Endothelial cell of umbilical vein (primary cell): ENCODE measurements at regions not wholly inside any gene's neighbourhood (a gene's known extent, or its start where the extent isn't known, plus 50 kb on each side); places are given as distances from the start of the nearest gene placed in this dataset.

ENCODE experiments used
- BruUV-seq: library from RNA; stranded (reverse); fragments of 400-500 nt; replicated peaks from 2 replicates; lab custom pipeline; 2021; lab: Mats Ljungman, UMichigan
- CTCF ChIA-PET: fragments of 300-600, 350-600 bp; sonication (Branson Sonifier 250); formaldehyde crosslinking; loops from one replicate; lab custom pipeline; 2021; ENCODE audit warnings: antibody characterized with exemption, inconsistent platforms; lab: Charles Lee
- POLR2A ChIA-PET: fragments of 300-600, 350-600 bp; sonication (Branson Sonifier 250); formaldehyde crosslinking; loops from one replicate; lab custom pipeline; 2021; ENCODE audit warnings: antibody characterized with exemption, inconsistent platforms; lab: Charles Lee
- DNase-seq: peaks from one replicate; pipeline ENCODE4 v3.0.0-alpha.2; 2011; ENCODE audit warnings: low read depth, low spot score
- FAIRE-seq: peaks from 2 replicates; lab custom pipeline; 2011; peaks lifted over from hg19 to GRCh38; lab: Jason Lieb, UNC
- H2AFZ ChIP-seq: 2 replicates; pipeline ENCODE4 v1.6.0; 2012; ENCODE audit warnings: low read depth, low read length, control low read depth, inconsistent platforms
- H3K27ac ChIP-seq: 2 replicates; pipeline ENCODE4 v1.5.1; 2011; ENCODE audit warnings: low read depth, mild to moderate bottlenecking, control low read depth, low read length, moderate library complexity; ENCODE audit not compliant: insufficient read depth
- H3K27me3 ChIP-seq, 2 experiments: 2 replicates each; pipeline versions ENCODE4 v1.6.0 to v1.6.1; 2011; ENCODE audit warnings: low read length in 2 of 2, mixed read lengths in 1 of 2; ENCODE audit not compliant: control insufficient read depth in 2 of 2, insufficient read depth in 2 of 2
- H3K36me3 ChIP-seq, 2 experiments: 2 replicates in 1 of 2; 3 replicates in 1 of 2; pipeline ENCODE4 v1.5.1; 2011; ENCODE audit warnings: low read length in 2 of 2, mild to moderate bottlenecking in 1 of 2, moderate library complexity in 1 of 2; ENCODE audit not compliant: control insufficient read depth in 2 of 2, insufficient read depth in 2 of 2; ENCODE audit errors: extremely low read depth in 1 of 2
- H3K4me1 ChIP-seq: 3 replicates; pipeline ENCODE4 v1.5.1; 2011; ENCODE audit warnings: mild to moderate bottlenecking, low read length; ENCODE audit not compliant: control insufficient read depth, insufficient read depth; ENCODE audit errors: extremely low read depth
- H3K4me2 ChIP-seq: 2 replicates; pipeline ENCODE4 v1.6.1; 2011; ENCODE audit warnings: low read length, control low read depth, mixed read lengths; ENCODE audit not compliant: insufficient read depth
- H3K4me3 ChIP-seq, 3 experiments: fragments of 200-600 bp in 1 of 3; sonication (generic), shearing (Covaris generic) in 1 of 3; replicated peaks in 1 of 3; 2 replicates each; pipeline ENCODE4 v1.5.1; 2011 to 2016; ENCODE audit warnings: control low read depth in 3 of 3, low read length in 3 of 3, mild to moderate bottlenecking in 2 of 3, inconsistent platforms in 1 of 3, low read depth in 1 of 3, moderate library complexity in 1 of 3; ENCODE audit not compliant: insufficient read depth in 1 of 3
- H3K79me2 ChIP-seq: 2 replicates; pipeline ENCODE4 v1.6.0; 2012; ENCODE audit warnings: low read length, inconsistent platforms; ENCODE audit not compliant: control insufficient read depth, insufficient read depth
- H3K9ac ChIP-seq: replicated peaks from 2 replicates; pipeline ENCODE3; 2011; ENCODE audit warnings: low read length, control low read depth; ENCODE audit not compliant: insufficient read depth; ENCODE audit errors: extremely low read depth
- H3K9me1 ChIP-seq: replicated peaks from 3 replicates; pipeline ENCODE4 v1.6.0; 2011; ENCODE audit warnings: mild to moderate bottlenecking, low read length; ENCODE audit not compliant: control insufficient read depth, insufficient read depth; ENCODE audit errors: extremely low read depth
- H3K9me3 ChIP-seq: replicated peaks from 2 replicates; pipeline ENCODE4 v1.5.1; 2012; ENCODE audit warnings: low read length, inconsistent platforms; ENCODE audit not compliant: control insufficient read depth, insufficient read depth
- H4K20me1 ChIP-seq: replicated peaks from 2 replicates; pipeline ENCODE3; 2011; ENCODE audit warnings: mild to moderate bottlenecking, low read length; ENCODE audit not compliant: control insufficient read depth, insufficient read depth; ENCODE audit errors: extremely low read depth
- CTCF ChIP-seq, 2 donors: IDR thresholded peaks; 1 replicate in 1 of 2; 2 replicates in 1 of 2; pipeline ENCODE4 v1.5.1; 2011; ENCODE audit warnings: low read length in 2 of 2, mild to moderate bottlenecking in 2 of 2, moderate library complexity in 2 of 2, control low read depth in 1 of 2, inconsistent platforms in 1 of 2, low read depth in 1 of 2; ENCODE audit not compliant: insufficient read depth in 1 of 2; ENCODE audit errors: extremely low read depth in 1 of 2
- EZH2 ChIP-seq: IDR thresholded peaks from 2 replicates; pipeline ENCODE4 v1.6.1; 2012; ENCODE audit warnings: borderline replicate concordance, low read depth, mild to moderate bottlenecking, moderate library complexity, low read length, inconsistent platforms; ENCODE audit not compliant: severe bottlenecking
- FOS ChIP-seq: IDR thresholded peaks from 2 replicates; pipeline ENCODE4 v1.6.1; 2011; ENCODE audit warnings: mild to moderate bottlenecking, low read length, moderate library complexity, borderline replicate concordance; ENCODE audit not compliant: insufficient read depth
- GATA2 ChIP-seq: IDR thresholded peaks from 2 replicates; pipeline ENCODE4 v1.7.0; 2011; ENCODE audit warnings: low read depth, mild to moderate bottlenecking, moderate library complexity, mixed read lengths, low read length; ENCODE audit not compliant: insufficient read length, insufficient read depth
- JUN ChIP-seq: IDR thresholded peaks from 2 replicates; pipeline ENCODE4 v1.6.1; 2011; ENCODE audit warnings: borderline replicate concordance, low read depth; ENCODE audit not compliant: insufficient read length, insufficient read depth
- MYC ChIP-seq: IDR thresholded peaks from one replicate; pipeline ENCODE4 v1.6.1; 2011; ENCODE audit warnings: mild to moderate bottlenecking, low read depth, low read length
- POLR2A ChIP-seq: IDR thresholded peaks from 2 replicates; pipeline ENCODE4 v1.6.1; 2012; ENCODE audit warnings: low read depth, mild to moderate bottlenecking, control low read depth, low read length
- POLR2AphosphoS5 ChIP-seq: IDR thresholded peaks from 2 replicates; pipeline ENCODE4 v1.6.1; 2012; ENCODE audit warnings: low read depth, mild to moderate bottlenecking, control low read depth, low read length, moderate library complexity; ENCODE audit not compliant: insufficient read depth
- dilution Hi-C: fragments of 300-500 bp; cut with MboI; formaldehyde crosslinking; loops from one replicate; pipeline ENCODE4 v1.15.0; 2019; ENCODE audit warnings: low sequenced_read_pairs; ENCODE audit not compliant: extremely low pct_ligation_motif_present
- intact Hi-C: fragments of 100-400 bp; cut with micrococcal nuclease; formaldehyde crosslinking; loops from one replicate; pipeline ENCODE4 v1.10.0; 2022

DNA sequence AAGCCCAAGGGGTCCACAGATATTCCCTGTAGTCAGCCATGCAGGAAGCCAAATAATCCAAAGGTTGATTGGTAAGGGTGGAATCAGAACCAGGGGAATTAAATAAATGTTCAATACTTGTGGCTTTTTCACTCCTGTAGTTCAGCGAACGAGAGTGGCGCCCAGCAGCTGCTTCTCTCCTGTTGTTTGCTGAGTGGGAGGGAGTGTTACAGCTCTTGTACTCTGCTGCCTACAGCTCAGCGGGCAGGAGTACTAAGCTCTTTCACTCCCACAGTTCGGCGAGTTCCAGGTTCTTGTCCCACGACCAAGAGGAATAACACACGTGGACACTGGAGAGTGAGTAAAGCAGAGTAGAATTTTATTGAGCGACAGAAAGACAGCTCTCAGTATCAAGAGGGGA lies 105.9 kb downstream of the MOBP start:
- H4K20me1 ChIP-seq: no peaks in the 10 kb centered on the region
- H3K4me2 ChIP-seq: no peak overlapping the region
- no TSS peak for BruUV-seq
- dilution Hi-C loops: no loop called here
- no peaks in the 10 kb centered on the region for H3K79me2 ChIP-seq
- H2AFZ ChIP-seq: no peak overlapping the region
- H3K27me3 ChIP-seq: no peaks in the 10 kb centered on the region
- no peaks in the 10 kb centered on the region for H3K9me3 ChIP-seq
- ChIA-PET CTCF (interaction anchor here (1.1 kb wide), 1 partner anchor 65 kb away, joined by 3 read pairs; no protein-coding TSS in a partner anchor), POLR2A (no interaction called here)
- H3K4me1 ChIP-seq: no peaks in the 10 kb centered on the region
- DNase-seq: no peak
- intact Hi-C loops: no loop called here
- no peaks in the 10 kb centered on the region for H3K36me3 ChIP-seq
- no peak for FAIRE-seq
- TF ChIP-seq EZH2 (no peak), MYC (no peak), POLR2A (no peak), CTCF (IDR thresholded peaks at IDR 0.05; ENCODE audit: extremely low read depth in 1 of 2, insufficient read depth in 1 of 2, low read depth in 1 of 2, low read length in 2 of 2) (no peak), POLR2AphosphoS5 (no peak), JUN (no peak), GATA2 (no peak), FOS (no peak)
- H3K9ac ChIP-seq: no peak overlapping the region
- H3K9me1 ChIP-seq: no peaks in the 10 kb centered on the region
- no peak overlapping the region for H3K4me3 ChIP-seq
- no peak overlapping the region for H3K27ac ChIP-seq
